ENCODE measurements at regions not wholly inside any gene's neighbourhood (a gene's known extent, or its start where the extent isn't known, plus 50 kb on each side); places are given as distances from the start of the nearest gene placed in this dataset.

DNA sequence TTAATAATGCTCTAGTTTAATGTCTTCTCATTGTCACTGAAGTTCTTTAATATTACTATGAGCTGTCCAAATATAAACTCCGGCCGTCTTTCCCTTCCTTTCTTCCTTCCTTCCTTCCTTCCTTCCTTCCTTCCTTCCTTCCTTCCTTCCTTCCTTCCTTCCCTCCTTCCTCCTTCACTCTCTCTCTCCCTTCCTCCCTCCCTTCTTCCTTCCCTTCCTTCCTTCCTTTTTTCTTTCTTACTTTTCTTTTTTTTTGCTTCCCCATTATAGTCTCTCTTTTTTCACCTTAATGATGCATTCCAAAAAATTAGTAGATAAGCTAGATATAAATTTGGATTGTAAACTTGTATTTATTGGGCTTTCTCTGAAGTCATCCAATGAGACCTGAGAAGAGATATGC lies 431.0 kb upstream of the ADGRL4 start:
- Histone ChIP-seq H3K27me3 (ENCODE audit: insufficient read depth, low read length) (no peaks in the 10 kb centered on the region), H3K36me3 (ENCODE audit: insufficient read depth, low read length) (no peaks in the 10 kb centered on the region), H3F3A (ENCODE audit: insufficient read depth, low read length) (no peaks in the 10 kb centered on the region), H4K20me1 (ENCODE audit: insufficient read depth, low read length) (no peaks in the 10 kb centered on the region), H3K4me3 (ENCODE audit: low read depth, low read length, poor library complexity, severe bottlenecking) (no peak overlapping the region), H3K79me2 (ENCODE audit: insufficient read depth, low read length) (no peaks in the 10 kb centered on the region), H3K4me2 (ENCODE audit: low read length) (no peak overlapping the region), H2AFZ (ENCODE audit: low read length) (no peak overlapping the region), H3K27ac (ENCODE audit: low read depth, low read length, poor library complexity, severe bottlenecking) (no peak overlapping the region), H3K9me3 (ENCODE audit: low read length) (no peaks in the 10 kb centered on the region), H3K4me1 (ENCODE audit: insufficient read depth, low read length, severe bottlenecking) (no peaks in the 10 kb centered on the region), H3K9ac (ENCODE audit: low read length) (no peak overlapping the region), H3K9me2 (ENCODE audit: low read depth, low read length) (no peaks in the 10 kb centered on the region)
- TF ChIP-seq EZH2 (IDR thresholded peaks at IDR 0.05; ENCODE audit: borderline replicate concordance, low read length), result no peak
- TF ChIP-seq, protein P1, sequence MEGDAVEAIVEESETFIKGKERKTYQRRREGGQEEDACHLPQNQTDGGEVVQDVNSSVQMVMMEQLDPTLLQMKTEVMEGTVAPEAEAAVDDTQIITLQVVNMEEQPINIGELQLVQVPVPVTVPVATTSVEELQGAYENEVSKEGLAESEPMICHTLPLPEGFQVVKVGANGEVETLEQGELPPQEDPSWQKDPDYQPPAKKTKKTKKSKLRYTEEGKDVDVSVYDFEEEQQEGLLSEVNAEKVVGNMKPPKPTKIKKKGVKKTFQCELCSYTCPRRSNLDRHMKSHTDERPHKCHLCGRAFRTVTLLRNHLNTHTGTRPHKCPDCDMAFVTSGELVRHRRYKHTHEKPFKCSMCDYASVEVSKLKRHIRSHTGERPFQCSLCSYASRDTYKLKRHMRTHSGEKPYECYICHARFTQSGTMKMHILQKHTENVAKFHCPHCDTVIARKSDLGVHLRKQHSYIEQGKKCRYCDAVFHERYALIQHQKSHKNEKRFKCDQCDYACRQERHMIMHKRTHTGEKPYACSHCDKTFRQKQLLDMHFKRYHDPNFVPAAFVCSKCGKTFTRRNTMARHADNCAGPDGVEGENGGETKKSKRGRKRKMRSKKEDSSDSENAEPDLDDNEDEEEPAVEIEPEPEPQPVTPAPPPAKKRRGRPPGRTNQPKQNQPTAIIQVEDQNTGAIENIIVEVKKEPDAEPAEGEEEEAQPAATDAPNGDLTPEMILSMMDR (IDR thresholded peaks at IDR 0.05; ENCODE audit: low read length), result no peak

DNA sequence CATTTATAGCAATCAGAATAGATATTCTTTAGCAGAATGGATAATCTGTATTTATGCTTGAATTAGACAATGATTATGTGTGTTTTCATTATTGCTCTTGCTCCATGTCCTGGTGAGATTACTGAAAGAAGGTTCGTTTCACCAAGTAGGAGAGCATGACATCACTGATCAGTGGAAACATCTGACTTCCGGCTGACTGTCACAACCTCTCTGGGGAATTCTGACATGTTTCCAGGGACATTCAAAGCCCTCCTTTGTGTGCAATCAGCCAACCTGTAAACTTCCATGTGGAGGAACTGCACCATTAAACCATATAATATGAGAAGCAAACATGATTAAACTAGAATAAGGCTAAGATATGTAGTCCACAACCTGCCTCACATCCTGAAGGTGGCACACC lies 424.8 kb upstream of the ADGRL4 start:
- no peak overlapping the region for H3K9ac ChIP-seq (ENCODE audit: low read length)
- no peaks in the 10 kb centered on the region for H3K4me1 ChIP-seq (ENCODE audit: insufficient read depth, low read length, severe bottlenecking)
- H3K27ac ChIP-seq (ENCODE audit: low read depth, low read length, poor library complexity, severe bottlenecking), result no peak overlapping the region
- no peaks in the 10 kb centered on the region for H3K27me3 ChIP-seq (ENCODE audit: insufficient read depth, low read length)
- TF ChIP-seq EZH2 (IDR thresholded peaks at IDR 0.05; ENCODE audit: borderline replicate concordance, low read length), result no peak
- TF ChIP-seq, protein P1 (IDR thresholded peaks at IDR 0.05; ENCODE audit: low read length), result no peak
- no peak overlapping the region for H3K4me2 ChIP-seq (ENCODE audit: low read length)
- H2AFZ ChIP-seq (ENCODE audit: low read length), result no peak overlapping the region
- H3K36me3 ChIP-seq (ENCODE audit: insufficient read depth, low read length), result no peaks in the 10 kb centered on the region
- no peaks in the 10 kb centered on the region for H4K20me1 ChIP-seq (ENCODE audit: insufficient read depth, low read length)
- H3K9me2 ChIP-seq (ENCODE audit: low read depth, low read length), result no peaks in the 10 kb centered on the region
- no peaks in the 10 kb centered on the region for H3F3A ChIP-seq (ENCODE audit: insufficient read depth, low read length)
- H3K79me2 ChIP-seq (ENCODE audit: insufficient read depth, low read length), result no peaks in the 10 kb centered on the region
- no peak overlapping the region for H3K4me3 ChIP-seq (ENCODE audit: low read depth, low read length, poor library complexity, severe bottlenecking)
- H3K9me3 ChIP-seq (ENCODE audit: low read length), result no peaks in the 10 kb centered on the region

DNA sequence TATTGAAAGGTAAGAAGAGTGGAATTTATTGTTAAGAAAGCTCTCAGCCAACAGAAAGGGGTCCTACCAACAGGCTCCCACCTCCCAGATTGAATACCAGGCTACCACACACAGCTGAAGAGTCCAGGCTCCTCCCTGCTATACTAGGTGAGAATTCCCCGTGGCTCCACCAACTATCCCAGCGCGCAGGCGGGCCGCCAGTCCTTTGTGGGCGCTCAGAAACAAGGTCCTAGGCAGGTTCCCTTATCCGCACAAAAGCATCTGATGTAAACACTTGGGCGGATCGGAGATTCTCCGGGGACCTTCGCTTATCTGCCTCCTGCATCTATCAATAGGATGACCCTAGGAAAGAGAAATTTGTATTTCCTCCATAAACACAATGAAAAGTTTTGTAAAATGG lies 423.9 kb upstream of the ADGRL4 start:
- no peaks in the 10 kb centered on the region for H3K79me2 ChIP-seq (ENCODE audit: insufficient read depth, low read length)
- no peaks in the 10 kb centered on the region for H3K36me3 ChIP-seq (ENCODE audit: insufficient read depth, low read length)
- H2AFZ ChIP-seq (ENCODE audit: low read length), result no peak overlapping the region
- no peak for TF ChIP-seq EZH2 (IDR thresholded peaks at IDR 0.05; ENCODE audit: borderline replicate concordance, low read length)
- TF ChIP-seq, protein P1 (IDR thresholded peaks at IDR 0.05; ENCODE audit: low read length), result no peak
- H3K9me2 ChIP-seq (ENCODE audit: low read depth, low read length), result no peaks in the 10 kb centered on the region
- no peak overlapping the region for H3K4me3 ChIP-seq (ENCODE audit: low read depth, low read length, poor library complexity, severe bottlenecking)
- H3K27me3 ChIP-seq (ENCODE audit: insufficient read depth, low read length), result no peaks in the 10 kb centered on the region
- no peaks in the 10 kb centered on the region for H3F3A ChIP-seq (ENCODE audit: insufficient read depth, low read length)
- no peaks in the 10 kb centered on the region for H3K4me1 ChIP-seq (ENCODE audit: insufficient read depth, low read length, severe bottlenecking)
- H3K27ac ChIP-seq (ENCODE audit: low read depth, low read length, poor library complexity, severe bottlenecking), result no peak overlapping the region
- H3K4me2 ChIP-seq (ENCODE audit: low read length), result no peak overlapping the region
- H3K9ac ChIP-seq (ENCODE audit: low read length), result no peak overlapping the region
- no peaks in the 10 kb centered on the region for H4K20me1 ChIP-seq (ENCODE audit: insufficient read depth, low read length)
- H3K9me3 ChIP-seq (ENCODE audit: low read length), result no peaks in the 10 kb centered on the region
